K562 (cell line): ENCODE measurements at regions not wholly inside any gene's neighbourhood (a gene's known extent, or its start where the extent isn't known, plus 50 kb on each side); places are given as distances from the start of the nearest gene placed in this dataset.

Experiments
- ATF3 ChIP-seq, 2 experiments: fragments of 450-650 bp in 1 of 2; sonication (generic) in 1 of 2; formaldehyde crosslinking in 1 of 2; IDR thresholded peaks in 1 of 2; conservative IDR thresholded peaks in 1 of 2; 2 replicates each; pipeline versions ENCODE4 v1.6.1 to v1.8.1; 2016 to 2023; ENCODE audit warnings: mild to moderate bottlenecking in 2 of 2, moderate library complexity in 2 of 2, inconsistent platforms in 1 of 2, missing genetic modification reagents in 1 of 2
- ETV1 ChIP-seq: fragments of 450-650 bp; conservative IDR thresholded peaks from 2 replicates; pipeline ENCODE4 v1.6.1; 2016; ENCODE audit warnings: missing genetic modification characterization, control low read depth, low read depth, missing compliant biosample characterization
- EZH2 ChIP-seq: IDR thresholded peaks from 2 replicates; pipeline ENCODE4 v1.6.1; 2012; ENCODE audit warnings: low read depth, mild to moderate bottlenecking, inconsistent platforms, low read length, borderline replicate concordance
- FOXJ2 ChIP-seq: fragments of 200-800 bp; sonication (Bioruptor generic); IDR thresholded peaks from 2 replicates; pipeline ENCODE4 v1.6.1; 2016; ENCODE audit warnings: missing genetic modification characterization, missing compliant biosample characterization
- GMEB1 ChIP-seq: fragments of 250-450 bp; sonication (Bioruptor Pico); IDR thresholded peaks from 2 replicates; pipeline ENCODE4 v1.4.0; 2020; ENCODE audit warnings: mild to moderate bottlenecking
- HDAC2 ChIP-seq: fragments of 450-650 bp; IDR thresholded peaks from 2 replicates; pipeline ENCODE4 v1.6.1; 2016; ENCODE audit warnings: mild to moderate bottlenecking
- MYC ChIP-seq, 2 experiments: fragments of 250-450 bp in 1 of 2; sonication (Bioruptor Pico) in 1 of 2; IDR thresholded peaks; 2 replicates each; pipeline versions ENCODE4 v1.5.1 to v1.6.1; 2012 to 2021; ENCODE audit warnings: low read depth in 2 of 2, borderline replicate concordance in 1 of 2, improper control_type of control experiment in 1 of 2, low read length in 1 of 2, mild to moderate bottlenecking in 1 of 2, moderate library complexity in 1 of 2
- POLR2AphosphoS5 ChIP-seq: IDR thresholded peaks from 2 replicates; pipeline ENCODE4 v1.6.1; 2011; ENCODE audit warnings: mild to moderate bottlenecking, low read depth, low read length, moderate library complexity; ENCODE audit not compliant: control insufficient read depth, insufficient read depth
- SP1 ChIP-seq: sonication (generic); formaldehyde crosslinking; IDR thresholded peaks from 2 replicates; pipeline ENCODE4 v1.8.1; 2022; ENCODE audit warnings: mild to moderate bottlenecking, missing genetic modification reagents
- ZZZ3 ChIP-seq: fragments of 450-650 bp; IDR thresholded peaks from 2 replicates; pipeline ENCODE4 v1.6.1; 2016; ENCODE audit warnings: antibody characterized with exemption, mild to moderate bottlenecking, moderate library complexity
- TF ChIP-seq, protein P1 (sequence below), 3 experiments: IDR thresholded peaks in 2 of 3; conservative IDR thresholded peaks in 1 of 3; 2 replicates each; pipeline ENCODE4 v1.5.1; 2011 to 2012; ENCODE audit warnings: low read length in 3 of 3, mild to moderate bottlenecking in 3 of 3, control low read depth in 2 of 3, improper control_type of control experiment in 1 of 3, inconsistent platforms in 1 of 3, low read depth in 1 of 3, mixed read lengths in 1 of 3, moderate library complexity in 1 of 3; ENCODE audit not compliant: insufficient read depth in 2 of 3
- TF ChIP-seq, protein P2 (sequence below): fragments of 450-650 bp; IDR thresholded peaks from 2 replicates; pipeline ENCODE4 v1.6.1; 2018; ENCODE audit warnings: mild to moderate bottlenecking, low read depth; ENCODE audit not compliant: partially characterized antibody
- TF ChIP-seq, protein P3 (sequence below): fragments of 250-450 bp; sonication (Bioruptor Pico); IDR thresholded peaks from 2 replicates; pipeline ENCODE4 v1.5.1; 2021; ENCODE audit warnings: mild to moderate bottlenecking

- no peak for TF ChIP-seq MYC (IDR thresholded peaks at IDR 0.05; ENCODE audit: low read depth, low read length)
- no peak for TF ChIP-seq MYC (CRISPR knock-in tag; IDR thresholded peaks at IDR 0.05; ENCODE audit: borderline replicate concordance, low read depth)
- TF ChIP-seq, protein P1, sequence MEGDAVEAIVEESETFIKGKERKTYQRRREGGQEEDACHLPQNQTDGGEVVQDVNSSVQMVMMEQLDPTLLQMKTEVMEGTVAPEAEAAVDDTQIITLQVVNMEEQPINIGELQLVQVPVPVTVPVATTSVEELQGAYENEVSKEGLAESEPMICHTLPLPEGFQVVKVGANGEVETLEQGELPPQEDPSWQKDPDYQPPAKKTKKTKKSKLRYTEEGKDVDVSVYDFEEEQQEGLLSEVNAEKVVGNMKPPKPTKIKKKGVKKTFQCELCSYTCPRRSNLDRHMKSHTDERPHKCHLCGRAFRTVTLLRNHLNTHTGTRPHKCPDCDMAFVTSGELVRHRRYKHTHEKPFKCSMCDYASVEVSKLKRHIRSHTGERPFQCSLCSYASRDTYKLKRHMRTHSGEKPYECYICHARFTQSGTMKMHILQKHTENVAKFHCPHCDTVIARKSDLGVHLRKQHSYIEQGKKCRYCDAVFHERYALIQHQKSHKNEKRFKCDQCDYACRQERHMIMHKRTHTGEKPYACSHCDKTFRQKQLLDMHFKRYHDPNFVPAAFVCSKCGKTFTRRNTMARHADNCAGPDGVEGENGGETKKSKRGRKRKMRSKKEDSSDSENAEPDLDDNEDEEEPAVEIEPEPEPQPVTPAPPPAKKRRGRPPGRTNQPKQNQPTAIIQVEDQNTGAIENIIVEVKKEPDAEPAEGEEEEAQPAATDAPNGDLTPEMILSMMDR (IDR thresholded peaks at IDR 0.05 in 2 of 3, conservative IDR thresholded peaks at IDR 0.05 in 1 of 3; ENCODE audit: insufficient read depth in 2 of 3, low read depth in 1 of 3, low read length in 3 of 3): no peak
- TF ChIP-seq, protein P2, sequence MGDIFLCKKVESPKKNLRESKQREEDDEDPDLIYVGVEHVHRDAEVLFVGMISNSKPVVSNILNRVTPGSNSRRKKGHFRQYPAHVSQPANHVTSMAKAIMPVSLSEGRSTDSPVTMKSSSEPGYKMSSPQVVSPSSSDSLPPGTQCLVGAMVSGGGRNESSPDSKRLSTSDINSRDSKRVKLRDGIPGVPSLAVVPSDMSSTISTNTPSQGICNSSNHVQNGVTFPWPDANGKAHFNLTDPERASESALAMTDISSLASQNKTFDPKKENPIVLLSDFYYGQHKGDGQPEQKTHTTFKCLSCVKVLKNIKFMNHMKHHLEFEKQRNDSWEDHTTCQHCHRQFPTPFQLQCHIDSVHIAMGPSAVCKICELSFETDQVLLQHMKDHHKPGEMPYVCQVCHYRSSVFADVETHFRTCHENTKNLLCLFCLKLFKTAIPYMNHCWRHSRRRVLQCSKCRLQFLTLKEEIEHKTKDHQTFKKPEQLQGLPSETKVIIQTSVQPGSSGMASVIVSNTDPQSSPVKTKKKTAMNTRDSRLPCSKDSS: no peak
- TF ChIP-seq ZZZ3: no peak
- no peak for TF ChIP-seq FOXJ2 (tag)
- TF ChIP-seq ATF3 (IDR thresholded peaks at IDR 0.05): no peak
- TF ChIP-seq ATF3 (CRISPR knock-in tag; conservative IDR thresholded peaks at IDR 0.05): no peak
- TF ChIP-seq EZH2: no peak
- TF ChIP-seq SP1 (CRISPR knock-in tag): no peak
- TF ChIP-seq, protein P3, sequence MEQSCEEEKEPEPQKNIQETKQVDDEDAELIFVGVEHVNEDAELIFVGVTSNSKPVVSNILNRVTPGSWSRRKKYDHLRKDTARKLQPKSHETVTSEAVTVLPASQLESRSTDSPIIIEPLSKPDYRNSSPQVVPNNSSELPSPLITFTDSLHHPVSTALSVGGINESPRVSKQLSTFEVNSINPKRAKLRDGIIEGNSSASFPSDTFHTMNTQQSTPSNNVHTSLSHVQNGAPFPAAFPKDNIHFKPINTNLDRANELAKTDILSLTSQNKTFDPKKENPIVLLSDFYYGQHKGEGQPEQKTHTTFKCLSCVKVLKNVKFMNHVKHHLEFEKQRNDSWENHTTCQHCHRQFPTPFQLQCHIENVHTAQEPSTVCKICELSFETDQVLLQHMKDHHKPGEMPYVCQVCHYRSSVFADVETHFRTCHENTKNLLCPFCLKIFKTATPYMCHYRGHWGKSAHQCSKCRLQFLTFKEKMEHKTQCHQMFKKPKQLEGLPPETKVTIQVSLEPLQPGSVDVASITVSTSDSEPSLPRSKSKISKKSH (CRISPR knock-in tag): no peak
- TF ChIP-seq HDAC2: no peak
- TF ChIP-seq GMEB1 (CRISPR knock-in tag): no peak
- no peak for TF ChIP-seq ETV1 (tag)
- TF ChIP-seq POLR2AphosphoS5: no peak
Measured at GRCh38 chr15:62492900-62493299, 327.8 kb upstream of the C2CD4B start.
